ENCODE measurements at regions not wholly inside any gene's neighbourhood (a gene's known extent, or its start where the extent isn't known, plus 50 kb on each side); places are given as distances from the start of the nearest gene placed in this dataset.

DNA sequence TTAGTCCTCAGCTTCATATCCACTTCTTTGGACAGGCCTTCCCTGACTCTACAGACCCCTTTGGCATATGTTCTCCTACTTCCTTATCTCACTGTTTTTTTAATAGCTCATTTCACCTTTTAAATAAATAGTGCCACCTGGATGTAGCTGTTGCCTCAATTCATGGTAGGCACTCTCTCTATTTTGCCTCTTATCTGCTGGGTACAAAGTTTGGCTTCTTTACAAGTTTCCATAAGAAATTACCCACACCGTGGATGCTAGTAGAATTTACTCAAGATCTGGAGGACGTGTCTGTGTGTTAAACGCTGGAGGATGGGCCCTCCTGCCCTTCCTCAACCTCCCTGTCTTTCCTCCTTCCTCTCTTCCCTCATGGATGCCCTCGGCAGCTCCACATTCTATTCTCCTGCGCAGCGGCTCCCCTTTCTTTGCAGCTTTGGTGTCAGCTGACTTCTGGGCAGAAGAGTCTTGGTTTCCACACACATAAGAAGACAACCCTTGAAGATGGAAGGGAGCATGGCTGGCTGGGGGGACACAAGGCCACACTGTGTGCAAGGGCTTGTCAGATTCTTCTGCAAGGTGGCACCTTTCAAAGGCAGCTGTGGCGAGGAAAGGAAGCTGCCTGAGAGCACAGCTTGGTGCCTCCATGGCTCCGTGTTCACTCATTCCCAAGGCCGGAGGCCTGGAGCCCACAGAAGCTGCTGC is 212.6 kb downstream of the SNX19 start:
- no peak for DNase-seq (ENCODE audit: low read depth, low spot score)
- H3K4me3 ChIP-seq (ENCODE audit: low read depth, low read length), result no peak overlapping the region
- TF ChIP-seq, protein P1, sequence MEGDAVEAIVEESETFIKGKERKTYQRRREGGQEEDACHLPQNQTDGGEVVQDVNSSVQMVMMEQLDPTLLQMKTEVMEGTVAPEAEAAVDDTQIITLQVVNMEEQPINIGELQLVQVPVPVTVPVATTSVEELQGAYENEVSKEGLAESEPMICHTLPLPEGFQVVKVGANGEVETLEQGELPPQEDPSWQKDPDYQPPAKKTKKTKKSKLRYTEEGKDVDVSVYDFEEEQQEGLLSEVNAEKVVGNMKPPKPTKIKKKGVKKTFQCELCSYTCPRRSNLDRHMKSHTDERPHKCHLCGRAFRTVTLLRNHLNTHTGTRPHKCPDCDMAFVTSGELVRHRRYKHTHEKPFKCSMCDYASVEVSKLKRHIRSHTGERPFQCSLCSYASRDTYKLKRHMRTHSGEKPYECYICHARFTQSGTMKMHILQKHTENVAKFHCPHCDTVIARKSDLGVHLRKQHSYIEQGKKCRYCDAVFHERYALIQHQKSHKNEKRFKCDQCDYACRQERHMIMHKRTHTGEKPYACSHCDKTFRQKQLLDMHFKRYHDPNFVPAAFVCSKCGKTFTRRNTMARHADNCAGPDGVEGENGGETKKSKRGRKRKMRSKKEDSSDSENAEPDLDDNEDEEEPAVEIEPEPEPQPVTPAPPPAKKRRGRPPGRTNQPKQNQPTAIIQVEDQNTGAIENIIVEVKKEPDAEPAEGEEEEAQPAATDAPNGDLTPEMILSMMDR (IDR thresholded peaks at IDR 0.05; ENCODE audit: insufficient read depth, low read length, missing control alignments), result no peak
- POLR2A ChIA-PET, result no interaction called here
- CTCF ChIA-PET, result interaction anchor here (1.0 to 2.2 kb wide), 3 partner anchors 9 to 269 kb away, joined by 4 to 5 read pairs (median 4); no protein-coding TSS in a partner anchor

DNA sequence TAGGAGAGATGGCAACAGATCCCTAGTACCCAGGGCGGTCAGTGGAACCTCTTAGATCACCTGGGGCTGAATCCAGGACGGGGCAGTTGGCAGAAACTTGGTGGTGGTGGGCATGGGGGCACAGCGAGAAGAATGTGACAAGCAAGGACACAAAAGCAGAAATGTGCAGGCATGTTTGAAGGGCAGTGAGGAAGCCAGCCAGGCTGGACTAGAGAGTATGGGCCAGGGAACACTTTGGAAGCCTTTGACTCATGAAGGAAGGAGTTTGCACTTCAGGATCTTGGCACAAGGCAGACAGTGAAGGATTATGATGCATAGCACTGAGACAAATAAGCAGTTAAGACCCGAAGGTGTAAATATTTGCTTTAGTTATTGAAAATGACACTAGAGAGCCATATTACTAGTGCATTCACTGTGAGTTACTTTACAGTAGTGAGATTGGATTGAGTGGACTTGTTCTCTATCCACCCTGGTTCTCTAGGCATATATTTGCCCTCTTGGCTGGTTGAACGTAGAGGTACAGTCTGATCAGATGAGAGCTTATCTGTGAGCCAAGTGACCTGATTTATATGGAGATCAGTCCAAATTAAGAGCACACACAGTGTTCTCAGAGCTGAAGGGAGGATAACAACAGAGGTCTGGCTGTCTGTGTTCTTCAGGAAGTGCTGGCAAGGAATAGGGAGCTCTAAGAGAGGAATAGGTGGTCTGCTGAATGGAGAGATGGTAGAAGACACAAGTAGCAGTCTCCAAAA is 210.4 kb downstream of the SNX19 start:
- ChIA-PET CTCF (interaction anchor here (0.7 to 2.2 kb wide), 3 partner anchors 11 to 269 kb away, joined by 3 to 5 read pairs (median 3); no protein-coding TSS in a partner anchor), POLR2A (no interaction called here)
- TF ChIP-seq, protein P1 (IDR thresholded peaks at IDR 0.05; ENCODE audit: insufficient read depth, low read length, missing control alignments), result no peak
- no peak overlapping the region for H3K4me3 ChIP-seq (ENCODE audit: low read depth, low read length)
- no peak for DNase-seq (ENCODE audit: low read depth, low spot score)

DNA sequence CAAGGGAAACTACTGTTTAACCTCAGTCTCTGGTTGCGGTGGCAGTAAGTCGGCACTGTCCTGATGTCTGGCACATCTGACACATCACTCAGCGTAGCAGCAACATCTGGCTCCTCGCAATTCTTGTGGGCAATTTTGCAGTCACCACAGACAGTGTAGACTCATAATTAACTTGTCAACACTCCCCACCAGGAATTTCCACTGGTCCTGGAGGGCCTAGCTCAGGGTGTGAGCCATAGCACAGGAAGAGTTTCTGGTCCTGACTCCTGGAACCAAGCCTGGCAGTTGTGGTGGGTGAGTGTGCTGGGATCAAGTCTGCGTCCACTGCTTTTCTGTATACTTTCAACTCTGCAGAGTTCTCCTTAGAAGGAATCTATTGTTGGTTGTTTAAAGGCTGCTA is 209.7 kb downstream of the SNX19 start:
- ChIA-PET CTCF (interaction anchor here (0.7 to 1.2 kb wide), 3 partner anchors 156 to 272 kb away, joined by 3 to 7 read pairs (median 3); no protein-coding TSS in a partner anchor), POLR2A (no interaction called here)
- TF ChIP-seq, protein P1 (IDR thresholded peaks at IDR 0.05; ENCODE audit: insufficient read depth, low read length, missing control alignments), result no peak
- peak; percentile 53 for DNase-seq (ENCODE audit: low read depth, low spot score)
- no peak overlapping the region for H3K4me3 ChIP-seq (ENCODE audit: low read depth, low read length)

DNA sequence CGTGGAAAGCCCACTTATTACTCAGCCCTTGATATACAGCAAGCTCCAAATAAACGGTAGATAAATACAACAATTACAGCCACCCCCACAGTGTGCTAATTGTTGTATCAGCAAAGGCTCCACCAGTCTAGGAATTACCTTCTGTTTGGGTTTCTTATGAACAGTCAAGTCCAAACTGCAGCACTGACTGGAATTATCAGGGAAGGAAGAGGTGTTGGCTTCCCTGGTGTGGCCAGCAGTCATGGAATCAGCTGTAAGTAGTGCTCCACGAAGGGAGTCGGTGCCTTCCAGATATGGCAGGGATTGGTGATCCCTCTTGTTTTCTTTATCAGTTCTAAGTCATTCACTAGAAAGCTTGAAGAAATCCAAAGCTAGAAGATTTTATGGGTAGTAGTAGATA is 209.1 kb downstream of the SNX19 start:
- ChIA-PET CTCF (interaction anchor here (1.2 to 1.3 kb wide), 3 partner anchors 11 to 272 kb away, joined by 3 to 7 read pairs (median 3); no protein-coding TSS in a partner anchor), POLR2A (no interaction called here)
- TF ChIP-seq, protein P1 (IDR thresholded peaks at IDR 0.05; ENCODE audit: insufficient read depth, low read length, missing control alignments), result no peak
- DNase-seq (ENCODE audit: low read depth, low spot score), result no peak
- no peak overlapping the region for H3K4me3 ChIP-seq (ENCODE audit: low read depth, low read length)

DNA sequence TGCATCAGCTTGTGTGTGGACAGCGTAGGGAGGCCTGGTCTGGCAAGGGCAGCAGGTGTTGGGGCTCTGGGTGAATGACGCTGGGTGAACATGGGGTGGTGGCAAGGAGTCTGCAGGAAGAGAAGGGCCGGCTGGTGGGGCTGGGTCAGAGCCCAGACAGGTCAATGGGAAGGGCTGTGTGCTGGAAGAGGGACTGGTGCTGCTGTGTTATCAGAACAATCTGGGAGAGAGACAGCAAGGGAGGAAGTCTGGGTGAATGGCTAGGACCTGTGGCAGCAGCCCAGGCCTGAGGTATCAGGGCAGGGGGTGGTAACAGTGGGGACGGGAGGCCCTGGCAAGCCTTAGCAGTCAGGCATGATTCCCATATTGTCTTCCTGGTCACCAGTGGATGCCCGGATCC is 206.7 kb downstream of the SNX19 start:
- TF ChIP-seq, protein P1 (IDR thresholded peaks at IDR 0.05; ENCODE audit: insufficient read depth, low read length, missing control alignments), result no peak
- no peak for DNase-seq (ENCODE audit: low read depth, low spot score)
- no peak overlapping the region for H3K4me3 ChIP-seq (ENCODE audit: low read depth, low read length)
- POLR2A ChIA-PET, result no interaction called here
- CTCF ChIA-PET, result no interaction called here

DNA sequence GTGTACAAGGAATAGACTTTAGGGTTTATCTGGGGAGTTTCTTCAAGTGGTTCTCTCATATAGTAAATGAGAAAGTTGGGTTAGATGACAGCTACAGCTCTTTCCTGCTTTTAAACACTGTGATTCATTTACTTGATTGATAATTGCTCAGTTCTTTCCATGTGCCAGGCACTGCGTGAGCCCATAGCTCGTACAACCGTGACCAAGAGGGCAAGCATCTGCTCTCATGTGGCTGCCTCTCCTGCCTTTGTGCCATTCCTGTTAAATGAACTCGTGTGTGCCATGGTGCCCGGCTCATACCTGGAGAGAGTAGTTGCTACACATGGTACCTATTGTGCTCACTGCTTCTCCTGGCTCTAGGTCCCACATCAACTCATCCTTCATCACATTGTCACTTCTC is 206.3 kb downstream of the SNX19 start:
- ChIA-PET POLR2A (no interaction called here), CTCF (no interaction called here)
- no peak for DNase-seq (ENCODE audit: low read depth, low spot score)
- TF ChIP-seq, protein P1 (IDR thresholded peaks at IDR 0.05; ENCODE audit: insufficient read depth, low read length, missing control alignments), result no peak
- H3K4me3 ChIP-seq (ENCODE audit: low read depth, low read length), result no peak overlapping the region
